ENCODE measurements at regions not wholly inside any gene's neighbourhood (a gene's known extent, or its start where the extent isn't known, plus 50 kb on each side); places are given as distances from the start of the nearest gene placed in this dataset.

DNA sequence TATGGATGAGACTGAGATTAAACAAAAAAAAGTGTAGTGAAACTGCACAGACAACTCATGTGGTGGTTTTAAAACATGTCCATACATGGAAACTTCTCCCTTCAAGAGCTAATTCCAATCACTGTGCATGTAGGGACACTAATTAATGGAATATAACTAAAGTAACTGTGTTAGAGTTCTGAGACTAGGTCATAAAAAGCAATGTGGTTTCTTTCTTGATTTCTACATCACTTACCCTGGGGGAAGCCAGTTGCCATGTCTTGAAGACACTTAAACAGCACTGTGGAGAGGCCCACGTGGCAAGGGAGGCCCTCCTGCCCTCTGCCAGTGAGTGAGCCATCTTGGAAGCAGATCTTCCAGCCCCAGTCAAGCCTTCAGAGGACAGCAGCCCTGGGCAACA lies 118.2 kb upstream of the DST start:
- TF ChIP-seq GATA2 (IDR thresholded peaks at IDR 0.05; ENCODE audit: low read depth, low read length) (no peak), GATA3 (IDR thresholded peaks at IDR 0.05; ENCODE audit: low read depth, low read length) (no peak)
